SK-N-SH (cell line): ENCODE measurements at regions not wholly inside any gene's neighbourhood (a gene's known extent, or its start where the extent isn't known, plus 50 kb on each side); places are given as distances from the start of the nearest gene placed in this dataset.

Source experiments
- CTCF ChIA-PET: fragments of 300-600, 350-600 bp; formaldehyde crosslinking; extraction: SDS; loops from one replicate; lab custom pipeline; 2021; lab: Yijun Ruan, JAX
- POLR2A ChIA-PET: fragments of 350-600 bp; sonication (Branson Sonifier 250); formaldehyde crosslinking; extraction: SDS; loops from one replicate; lab custom pipeline; 2020; ENCODE audit warnings: antibody characterized with exemption, inconsistent platforms; lab: Yijun Ruan, JAX
- DNase-seq: peaks from one replicate; pipeline ENCODE4 v3.0.0; 2012
- H2AFZ ChIP-seq: fragments of 200-600 bp; sonication (generic); 2 replicates; pipeline ENCODE4 v1.8.1; 2016; ENCODE audit warnings: antibody characterized with exemption, mild to moderate bottlenecking, low read depth
- H3F3A ChIP-seq: fragments of 200-600 bp; sonication (generic); replicated peaks from 2 replicates; pipeline ENCODE3; 2016; ENCODE audit warnings: antibody characterized with exemption, mild to moderate bottlenecking; ENCODE audit not compliant: insufficient read depth
- H3K27ac ChIP-seq, 2 experiments: fragments of 200-500 bp in 1 of 2; fragments of 200-600 bp in 1 of 2; sonication (Bioruptor generic) in 1 of 2; sonication (generic), shearing (Covaris generic) in 1 of 2; 2 replicates each; pipeline versions ENCODE4 v1.5.1 to v1.6.1; 2014 to 2016; ENCODE audit warnings: low read depth in 2 of 2, inconsistent platforms in 1 of 2, low read length in 1 of 2, mild to moderate bottlenecking in 1 of 2, mixed read lengths in 1 of 2
- H3K27me3 ChIP-seq: fragments of 200-600 bp; sonication (generic), shearing (Covaris generic); 2 replicates; pipeline ENCODE4 v1.6.1; 2016; ENCODE audit warnings: mixed run types; ENCODE audit not compliant: insufficient read depth
- H3K36me3 ChIP-seq, 2 experiments: fragments of 200-500 bp in 1 of 2; fragments of 200-600 bp in 1 of 2; sonication (Bioruptor generic) in 1 of 2; sonication (generic) in 1 of 2; replicated peaks in 1 of 2; 2 replicates each; pipeline versions ENCODE3 to v1.5.1; 2014 to 2016; ENCODE audit warnings: low read length in 1 of 2, mild to moderate bottlenecking in 1 of 2; ENCODE audit not compliant: insufficient read depth in 2 of 2, control insufficient read depth in 1 of 2
- H3K4me1 ChIP-seq, 2 experiments: fragments of 200-500 bp in 1 of 2; fragments of 200-600 bp in 1 of 2; sonication (Bioruptor generic) in 1 of 2; sonication (generic), shearing (Covaris generic) in 1 of 2; 2 replicates each; pipeline versions ENCODE4 v1.5.1 to v1.6.1; 2014 to 2016; ENCODE audit warnings: low read depth in 1 of 2, low read length in 1 of 2, mixed run types in 1 of 2; ENCODE audit not compliant: insufficient read depth in 2 of 2, control insufficient read depth in 1 of 2
- H3K4me2 ChIP-seq: fragments of 200-600 bp; sonication (generic), shearing (Covaris generic); 2 replicates; pipeline ENCODE4 v1.6.1; 2017; ENCODE audit warnings: mixed run types
- H3K4me3 ChIP-seq, 2 experiments: fragments of 200-500 bp in 1 of 2; fragments of 200-600 bp in 1 of 2; sonication (Bioruptor generic) in 1 of 2; sonication (generic), shearing (Covaris generic) in 1 of 2; 2 replicates each; pipeline versions ENCODE4 v1.5.1 to v1.8.1; 2014 to 2016; ENCODE audit warnings: low read depth in 2 of 2, inconsistent platforms in 1 of 2, low read length in 1 of 2, mild to moderate bottlenecking in 1 of 2, mixed read lengths in 1 of 2, moderate library complexity in 1 of 2
- H3K79me2 ChIP-seq: fragments of 200-600 bp; sonication (generic); 2 replicates; pipeline ENCODE4 v1.8.1; 2017; ENCODE audit warnings: mild to moderate bottlenecking; ENCODE audit not compliant: insufficient read depth
- H3K9ac ChIP-seq: fragments of 200-600 bp; sonication (generic); 2 replicates; pipeline ENCODE4 v1.6.1; 2017; ENCODE audit warnings: mixed run types
- H3K9me2 ChIP-seq: fragments of 200-600 bp; sonication (generic); 2 replicates; pipeline ENCODE4 v1.6.1; 2017; ENCODE audit warnings: mixed run types
- H3K9me3 ChIP-seq: fragments of 200-600 bp; sonication (generic); 2 replicates; pipeline ENCODE4 v1.6.1; 2017; ENCODE audit warnings: mixed run types, mild to moderate bottlenecking, moderate library complexity
- H4K20me1 ChIP-seq: fragments of 200-600 bp; sonication (generic); 2 replicates; pipeline ENCODE4 v1.6.1; 2017; ENCODE audit warnings: mild to moderate bottlenecking, mixed run types; ENCODE audit not compliant: insufficient read depth
- CHD2 ChIP-seq: fragments of 150-350 bp; IDR thresholded peaks from 2 replicates; pipeline ENCODE4 v1.6.1; 2018; ENCODE audit warnings: low read length; ENCODE audit not compliant: partially characterized antibody
- ELF1 ChIP-seq: IDR thresholded peaks from 2 replicates; pipeline ENCODE4 v1.4.0; 2012
- EP300 ChIP-seq, 2 experiments: IDR thresholded peaks; 2 replicates each; pipeline versions ENCODE4 v1.4.0 to v1.6.1; 2012; ENCODE audit warnings: borderline replicate concordance in 1 of 2, low read depth in 1 of 2, low read length in 1 of 2
- EZH2phosphoT487 ChIP-seq: fragments of 200-600 bp; sonication (generic); IDR thresholded peaks from 2 replicates; pipeline ENCODE4 v1.6.1; 2017; ENCODE audit warnings: low read depth, mixed run types, mild to moderate bottlenecking, antibody characterized with exemption, moderate library complexity, borderline replicate concordance
- FOXJ3 ChIP-seq: sonication (generic); formaldehyde crosslinking; IDR thresholded peaks from 2 replicates; pipeline ENCODE4 v1.5.1; 2020; ENCODE audit warnings: mild to moderate bottlenecking, missing genetic modification reagents
- GABPA ChIP-seq: IDR thresholded peaks from 2 replicates; pipeline ENCODE4 v1.4.0; 2012; ENCODE audit warnings: low read depth, mild to moderate bottlenecking
- GATA2 ChIP-seq: sonication (generic); formaldehyde crosslinking; IDR thresholded peaks from 2 replicates; pipeline ENCODE4 v1.5.0; 2020; ENCODE audit warnings: mild to moderate bottlenecking, missing genetic modification reagents
- JUND ChIP-seq: IDR thresholded peaks from 2 replicates; pipeline ENCODE4 v1.4.0; 2012
- MAX ChIP-seq: IDR thresholded peaks from 2 replicates; pipeline ENCODE4 v1.4.0; 2012; ENCODE audit warnings: low read depth
- NFIC ChIP-seq: IDR thresholded peaks from 2 replicates; pipeline ENCODE4 v1.4.0; 2012; ENCODE audit warnings: borderline replicate concordance
- NRF1 ChIP-seq: IDR thresholded peaks from 2 replicates; pipeline ENCODE4 v1.6.1; 2012; ENCODE audit warnings: low read depth, mild to moderate bottlenecking, low read length
- POLR2AphosphoS5 ChIP-seq: IDR thresholded peaks from 2 replicates; pipeline ENCODE4 v1.6.1; 2012; ENCODE audit warnings: low read depth, low read length
- RAD21 ChIP-seq: IDR thresholded peaks from 2 replicates; pipeline ENCODE4 v1.6.1; 2012; ENCODE audit warnings: mild to moderate bottlenecking, low read length
- RCOR1 ChIP-seq: fragments of 150-350 bp; IDR thresholded peaks from 2 replicates; pipeline ENCODE4 v1.6.1; 2017; ENCODE audit warnings: antibody characterized with exemption, low read length
- RXRA ChIP-seq: IDR thresholded peaks from 2 replicates; pipeline ENCODE4 v1.4.0; 2012; ENCODE audit warnings: low read depth, mild to moderate bottlenecking, borderline replicate concordance
- SIN3A ChIP-seq: IDR thresholded peaks from 2 replicates; pipeline ENCODE4 v1.6.1; 2012; ENCODE audit warnings: low read depth, mild to moderate bottlenecking, low read length, moderate library complexity, borderline replicate concordance
- USF2 ChIP-seq: fragments of 150-350 bp; IDR thresholded peaks from 2 replicates; pipeline ENCODE4 v1.6.1; 2017; ENCODE audit warnings: antibody characterized with exemption, low read length, low read depth, borderline replicate concordance
- YY1 ChIP-seq: IDR thresholded peaks from 2 replicates; pipeline ENCODE4 v1.4.0; 2012; ENCODE audit warnings: low read depth, mild to moderate bottlenecking
- WGBS: methylation state at CpG from one replicate; pipeline ENCODE4 v1.1.6; 2017; ENCODE audit warnings: low lambda C conversion rate; 5-methylcytosine and 5-hydroxymethylcytosine counted together
- TF ChIP-seq, protein P1 (sequence below): fragments of 200-600 bp; sonication (generic); IDR thresholded peaks from 2 replicates; pipeline ENCODE4 v1.6.1; 2017; ENCODE audit warnings: antibody characterized with exemption, mild to moderate bottlenecking, moderate library complexity
- TF ChIP-seq, protein P2 (sequence below): IDR thresholded peaks from 2 replicates; pipeline ENCODE4 v1.4.0; 2012; ENCODE audit warnings: low read depth, borderline replicate concordance
- TF ChIP-seq, protein P3 (sequence below): fragments of 150-350 bp; IDR thresholded peaks from 2 replicates; pipeline ENCODE4 v1.6.1; 2016; ENCODE audit warnings: mild to moderate bottlenecking, low read depth, low read length

DNA sequence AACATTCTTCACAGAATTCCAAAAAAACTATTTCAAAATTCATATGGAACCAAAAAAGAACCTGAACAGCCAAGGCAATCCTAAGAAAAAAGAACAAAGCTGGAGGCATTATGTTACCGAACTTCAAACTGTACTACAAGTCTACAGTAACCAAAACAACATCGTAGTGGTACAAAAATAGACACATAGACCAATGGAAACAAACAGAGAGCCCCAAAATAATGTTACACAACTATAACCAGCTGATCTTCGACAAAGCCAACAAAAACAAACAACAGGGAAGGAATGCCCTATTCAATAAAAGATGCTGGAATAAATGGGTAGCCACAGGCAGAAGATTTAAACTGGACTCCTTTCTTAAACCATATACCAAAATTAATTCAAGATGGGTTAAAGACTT lies 1189.6 kb downstream of the PCDH18 start:
- Histone ChIP-seq H3K4me3 (no peak overlapping the region), H3F3A (no peaks in the 10 kb centered on the region), H3K9me3 (no peaks in the 10 kb centered on the region), H3K27me3 (no peaks in the 10 kb centered on the region), H3K4me1 (no peaks in the 10 kb centered on the region), H3K27ac (no peak overlapping the region), H3K36me3 (no peaks in the 10 kb centered on the region), H2AFZ (no peak overlapping the region), H3K79me2 (no peaks in the 10 kb centered on the region), H3K9me2 (no peaks in the 10 kb centered on the region), H3K9ac (no peak overlapping the region), H4K20me1 (no peaks in the 10 kb centered on the region), H3K4me2 (no peak overlapping the region)
- no peak for TF ChIP-seq GABPA
- TF ChIP-seq RCOR1, result no peak
- TF ChIP-seq RAD21, result no peak
- no peak for TF ChIP-seq USF2
- TF ChIP-seq JUND, result no peak
- no peak for TF ChIP-seq MAX
- no peak for TF ChIP-seq NFIC
- TF ChIP-seq, protein P1, sequence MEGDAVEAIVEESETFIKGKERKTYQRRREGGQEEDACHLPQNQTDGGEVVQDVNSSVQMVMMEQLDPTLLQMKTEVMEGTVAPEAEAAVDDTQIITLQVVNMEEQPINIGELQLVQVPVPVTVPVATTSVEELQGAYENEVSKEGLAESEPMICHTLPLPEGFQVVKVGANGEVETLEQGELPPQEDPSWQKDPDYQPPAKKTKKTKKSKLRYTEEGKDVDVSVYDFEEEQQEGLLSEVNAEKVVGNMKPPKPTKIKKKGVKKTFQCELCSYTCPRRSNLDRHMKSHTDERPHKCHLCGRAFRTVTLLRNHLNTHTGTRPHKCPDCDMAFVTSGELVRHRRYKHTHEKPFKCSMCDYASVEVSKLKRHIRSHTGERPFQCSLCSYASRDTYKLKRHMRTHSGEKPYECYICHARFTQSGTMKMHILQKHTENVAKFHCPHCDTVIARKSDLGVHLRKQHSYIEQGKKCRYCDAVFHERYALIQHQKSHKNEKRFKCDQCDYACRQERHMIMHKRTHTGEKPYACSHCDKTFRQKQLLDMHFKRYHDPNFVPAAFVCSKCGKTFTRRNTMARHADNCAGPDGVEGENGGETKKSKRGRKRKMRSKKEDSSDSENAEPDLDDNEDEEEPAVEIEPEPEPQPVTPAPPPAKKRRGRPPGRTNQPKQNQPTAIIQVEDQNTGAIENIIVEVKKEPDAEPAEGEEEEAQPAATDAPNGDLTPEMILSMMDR, result no peak
- no peak for TF ChIP-seq YY1
- no peak for TF ChIP-seq CHD2
- no peak for TF ChIP-seq FOXJ3
- TF ChIP-seq, protein P2, sequence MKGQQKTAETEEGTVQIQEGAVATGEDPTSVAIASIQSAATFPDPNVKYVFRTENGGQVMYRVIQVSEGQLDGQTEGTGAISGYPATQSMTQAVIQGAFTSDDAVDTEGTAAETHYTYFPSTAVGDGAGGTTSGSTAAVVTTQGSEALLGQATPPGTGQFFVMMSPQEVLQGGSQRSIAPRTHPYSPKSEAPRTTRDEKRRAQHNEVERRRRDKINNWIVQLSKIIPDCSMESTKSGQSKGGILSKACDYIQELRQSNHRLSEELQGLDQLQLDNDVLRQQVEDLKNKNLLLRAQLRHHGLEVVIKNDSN, result no peak
- TF ChIP-seq ELF1, result no peak
- no peak for TF ChIP-seq POLR2AphosphoS5
- no peak for TF ChIP-seq SIN3A
- TF ChIP-seq EP300 (IDR thresholded peaks at IDR 0.05; ENCODE audit: borderline replicate concordance in 1 of 2, low read depth in 1 of 2, low read length in 1 of 2), result no peak
- TF ChIP-seq NRF1, result no peak
- ChIA-PET POLR2A (no interaction called here), CTCF (interaction anchor here (0.8 kb wide), 1 partner anchor 9 kb away, joined by 3 read pairs; no protein-coding TSS in a partner anchor)
- no peak for DNase-seq
- WGBS, result 44% methylated on average over 3 of the region's 3 CpGs

GRCh38 chr4:136337216-136337615 lies 1195.1 kb downstream of the PCDH18 start:
- CTCF ChIA-PET, result no interaction called here
- POLR2A ChIA-PET, result no interaction called here
- Histone ChIP-seq H3K9me2 (no peaks in the 10 kb centered on the region), H3K27me3 (no peaks in the 10 kb centered on the region), H3K79me2 (no peaks in the 10 kb centered on the region), H3K27ac (no peak overlapping the region), H3K4me3 (no peak overlapping the region), H3K4me1 (no peaks in the 10 kb centered on the region), H3K4me2 (no peak overlapping the region), H3K36me3 (no peaks in the 10 kb centered on the region), H3K9ac (no peak overlapping the region), H4K20me1 (no peaks in the 10 kb centered on the region), H3K9me3 (no peaks in the 10 kb centered on the region), H3F3A (no peaks in the 10 kb centered on the region), H2AFZ (no peak overlapping the region)
- WGBS, result 50% methylated on average over 4 of the region's 4 CpGs
- no peak for DNase-seq
- TF ChIP-seq GABPA (no peak), CHD2 (no peak), NRF1 (no peak), RXRA (no peak), POLR2AphosphoS5 (no peak), GATA2 (CRISPR knock-in tag) (no peak), SIN3A (no peak), RCOR1 (no peak), RAD21 (no peak), FOXJ3 (no peak), EZH2phosphoT487 (no peak)
- TF ChIP-seq, protein P3, sequence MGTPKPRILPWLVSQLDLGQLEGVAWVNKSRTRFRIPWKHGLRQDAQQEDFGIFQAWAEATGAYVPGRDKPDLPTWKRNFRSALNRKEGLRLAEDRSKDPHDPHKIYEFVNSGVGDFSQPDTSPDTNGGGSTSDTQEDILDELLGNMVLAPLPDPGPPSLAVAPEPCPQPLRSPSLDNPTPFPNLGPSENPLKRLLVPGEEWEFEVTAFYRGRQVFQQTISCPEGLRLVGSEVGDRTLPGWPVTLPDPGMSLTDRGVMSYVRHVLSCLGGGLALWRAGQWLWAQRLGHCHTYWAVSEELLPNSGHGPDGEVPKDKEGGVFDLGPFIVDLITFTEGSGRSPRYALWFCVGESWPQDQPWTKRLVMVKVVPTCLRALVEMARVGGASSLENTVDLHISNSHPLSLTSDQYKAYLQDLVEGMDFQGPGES, result no peak
- TF ChIP-seq, protein P1, result no peak
